Mucosa of descending colon (tissue), 3 donors: ENCODE measurements at regions not wholly inside any gene's neighbourhood (a gene's known extent, or its start where the extent isn't known, plus 50 kb on each side); places are given as distances from the start of the nearest gene placed in this dataset.

ENCODE experiments used
- ATAC-seq: fragments of 200-7000 bp; cut with Tn5 transposase; one replicate; pipeline ENCODE4 v1.9.1; 2020; ENCODE audit warnings: mild to moderate bottlenecking, moderate library complexity
- DNase-seq, 3 donors: peaks; one replicate each; pipeline ENCODE4 v3.0.0-alpha.2; 2020
- H3K36me3 ChIP-seq: fragments of 200-600 bp; one replicate; pipeline ENCODE4 v1.8.0; 2021; ENCODE audit warnings: low read depth, mild to moderate bottlenecking
- H3K4me1 ChIP-seq: fragments of 200-600 bp; one replicate; pipeline ENCODE4 v1.8.0; 2021; ENCODE audit warnings: low read depth, mild to moderate bottlenecking
- H3K4me3 ChIP-seq: fragments of 200-600 bp; one replicate; pipeline ENCODE4 v1.8.0; 2021; ENCODE audit warnings: mild to moderate bottlenecking
- H3K9me3 ChIP-seq: fragments of 200-600 bp; one replicate; pipeline ENCODE4 v1.8.0; 2021; ENCODE audit warnings: mild to moderate bottlenecking
- CTCF ChIP-seq: fragments of 200-600 bp; IDR thresholded peaks from one replicate; pipeline ENCODE4 v1.8.0; 2022; ENCODE audit warnings: antibody characterized with exemption, mild to moderate bottlenecking
- intact Hi-C, 2 donors: fragments of 100-400 bp; cut with DNase I in 1 of 2; cut with micrococcal nuclease in 1 of 2; formaldehyde crosslinking; loops; one replicate each; pipeline versions ENCODE4 v1.11.0 to v1.11.1; 2022; cut with DNase I, micrococcal nuclease
- donor health status: DM: no; HTN: no; CAD: no; lungs with moderate emphysema.
- donor health status: DM: no; HTN: no; CAD: no.
- donor health status: DM: no; HTN: yes; CAD: no.

- ATAC-seq, result no peak
- no peak for TF ChIP-seq CTCF
- Histone ChIP-seq H3K36me3 (no peaks in the 10 kb centered on the region), H3K4me1 (no peaks in the 10 kb centered on the region), H3K4me3 (no peak overlapping the region), H3K9me3 (no peaks in the 10 kb centered on the region)
- intact Hi-C loops, result no loop called here
- DNase-seq, result no peak
These were observed 202.3 kb upstream of the RAB6C start for GRCh38 chr2:129777146-129777545.

- no peak for TF ChIP-seq CTCF
- H3K4me3 ChIP-seq, result no peak overlapping the region
- ATAC-seq, result no peak
- intact Hi-C loops, result no loop called here
- no peaks in the 10 kb centered on the region for H3K36me3 ChIP-seq
- H3K9me3 ChIP-seq, result no peaks in the 10 kb centered on the region
- no peak for DNase-seq
- H3K4me1 ChIP-seq, result no peaks in the 10 kb centered on the region
These were observed 201.5 kb upstream of the RAB6C start for GRCh38 chr2:129777762-129778583.

GRCh38 chr2:129778584-129778877 is 200.9 kb upstream of the RAB6C start:
- ATAC-seq, result no peak
- DNase-seq, result no peak
- H3K4me1 ChIP-seq, result no peaks in the 10 kb centered on the region
- H3K36me3 ChIP-seq, result no peaks in the 10 kb centered on the region
- intact Hi-C loops, result no loop called here
- no peak for TF ChIP-seq CTCF
- no peak overlapping the region for H3K4me3 ChIP-seq
- no peaks in the 10 kb centered on the region for H3K9me3 ChIP-seq

- intact Hi-C loops, result no loop called here
- no peak for DNase-seq
- no peaks in the 10 kb centered on the region for H3K4me1 ChIP-seq
- ATAC-seq, result no peak
- TF ChIP-seq CTCF, result no peak
- no peaks in the 10 kb centered on the region for H3K9me3 ChIP-seq
- no peak overlapping the region for H3K4me3 ChIP-seq
- no peaks in the 10 kb centered on the region for H3K36me3 ChIP-seq
These were observed 199.7 kb upstream of the RAB6C start for GRCh38 chr2:129779783-129780182.

GRCh38 chr2:129780316-129781270 is 198.9 kb upstream of the RAB6C start:
- Histone ChIP-seq H3K9me3 (no peaks in the 10 kb centered on the region), H3K36me3 (no peaks in the 10 kb centered on the region), H3K4me3 (no peak overlapping the region), H3K4me1 (no peaks in the 10 kb centered on the region)
- ATAC-seq, result no peak
- TF ChIP-seq CTCF, result no peak
- DNase-seq, result no peak
- intact Hi-C loops, result no loop called here
